Panc1 (cell line): ENCODE measurements at regions not wholly inside any gene's neighbourhood (a gene's known extent, or its start where the extent isn't known, plus 50 kb on each side); places are given as distances from the start of the nearest gene placed in this dataset.

Experiments used
- ATAC-seq: fragments of 200-7000 bp; cut with Tn5 transposase; 2 replicates; pipeline ENCODE4 v1.9.1; 2020; ENCODE audit warnings: mild to moderate bottlenecking, moderate library complexity
- BruUV-seq: library from RNA; stranded (reverse); fragments of 400-500 nt; replicated peaks from 2 replicates; lab custom pipeline; 2021; lab: Mats Ljungman, UMichigan
- CTCF ChIA-PET: fragments of 300-600 bp; sonication (Branson Sonifier 250); formaldehyde crosslinking; loops from one replicate; lab custom pipeline; 2022; ENCODE audit warnings: antibody characterized with exemption; lab: Charles Lee
- POLR2A ChIA-PET: fragments of 300-600 bp; sonication (Branson Sonifier 250); formaldehyde crosslinking; loops from one replicate; lab custom pipeline; 2022; ENCODE audit warnings: antibody characterized with exemption; lab: Charles Lee
- DNase-seq: peaks from one replicate; pipeline ENCODE4 v3.0.0-alpha.2; 2010; ENCODE audit warnings: low read depth, low spot score
- H3K27ac ChIP-seq: 2 replicates; pipeline ENCODE4 v1.5.1; 2011; ENCODE audit warnings: mild to moderate bottlenecking, low read length, inconsistent platforms
- H3K27me3 ChIP-seq: fragments of 200-500 bp; sonication (Bioruptor generic); 2 replicates; pipeline ENCODE4 v1.6.0; 2014; ENCODE audit warnings: low read length, inconsistent platforms; ENCODE audit not compliant: control insufficient read depth, insufficient read depth
- H3K36me3 ChIP-seq: fragments of 200-500 bp; sonication (Bioruptor generic); 2 replicates; pipeline ENCODE4 v1.5.1; 2014; ENCODE audit warnings: inconsistent platforms, mild to moderate bottlenecking, low read length, moderate library complexity; ENCODE audit not compliant: control insufficient read depth, insufficient read depth
- H3K4me1 ChIP-seq: 2 replicates; pipeline ENCODE4 v1.5.1; 2011; ENCODE audit warnings: inconsistent platforms, mild to moderate bottlenecking, low read length, moderate library complexity; ENCODE audit not compliant: control insufficient read depth, insufficient read depth
- H3K4me3 ChIP-seq, 2 experiments: 2 replicates each; pipeline ENCODE4 v1.5.1; 2011 to 2012; ENCODE audit warnings: low read depth in 2 of 2, low read length in 2 of 2, mild to moderate bottlenecking in 2 of 2, inconsistent platforms in 1 of 2, moderate library complexity in 1 of 2
- H3K9me3 ChIP-seq: fragments of 200-500 bp; sonication (Bioruptor generic); 2 replicates; pipeline ENCODE4 v1.5.1; 2014; ENCODE audit warnings: low read depth, mild to moderate bottlenecking, inconsistent platforms, low read length, moderate library complexity; ENCODE audit not compliant: control insufficient read depth, insufficient read depth
- POLR2AphosphoS5 ChIP-seq: IDR thresholded peaks from 2 replicates; pipeline ENCODE4 v1.6.1; 2012; ENCODE audit warnings: mild to moderate bottlenecking, low read depth, low read length, moderate library complexity
- SIN3A ChIP-seq: IDR thresholded peaks from 2 replicates; pipeline ENCODE4 v1.6.1; 2012; ENCODE audit warnings: low read depth, mild to moderate bottlenecking, low read length, moderate library complexity, borderline replicate concordance; ENCODE audit not compliant: insufficient read depth
- TCF7L2 ChIP-seq: IDR thresholded peaks from 2 replicates; pipeline ENCODE4 v1.6.1; 2011; ENCODE audit warnings: mild to moderate bottlenecking, low read depth, low read length, inconsistent platforms
- in situ Hi-C: cut with HindIII; loops from 2 replicates; pipeline ENCODE4 v1.10.0; 2016; ENCODE audit warnings: low sequenced_read_pairs, low pct_unique_long_range_greater_than_20kb
- intact Hi-C: fragments of 100-400 bp; cut with micrococcal nuclease; formaldehyde crosslinking; loops from one replicate; pipeline ENCODE4 v1.10.0; 2022; ENCODE audit not compliant: unreplicated experiment
- TF ChIP-seq, protein P1 (sequence below): fragments of 450-650 bp; IDR thresholded peaks from 2 replicates; pipeline ENCODE4 v1.5.1; 2017; ENCODE audit warnings: mild to moderate bottlenecking
- TF ChIP-seq, protein P2 (sequence below), 2 experiments: IDR thresholded peaks; 2 replicates each; pipeline ENCODE4 v1.6.1; 2011 to 2012; ENCODE audit warnings: low read depth in 2 of 2, control low read depth in 1 of 2, low read length in 1 of 2, mild to moderate bottlenecking in 1 of 2, moderate library complexity in 1 of 2; ENCODE audit not compliant: insufficient read depth in 1 of 2

DNA sequence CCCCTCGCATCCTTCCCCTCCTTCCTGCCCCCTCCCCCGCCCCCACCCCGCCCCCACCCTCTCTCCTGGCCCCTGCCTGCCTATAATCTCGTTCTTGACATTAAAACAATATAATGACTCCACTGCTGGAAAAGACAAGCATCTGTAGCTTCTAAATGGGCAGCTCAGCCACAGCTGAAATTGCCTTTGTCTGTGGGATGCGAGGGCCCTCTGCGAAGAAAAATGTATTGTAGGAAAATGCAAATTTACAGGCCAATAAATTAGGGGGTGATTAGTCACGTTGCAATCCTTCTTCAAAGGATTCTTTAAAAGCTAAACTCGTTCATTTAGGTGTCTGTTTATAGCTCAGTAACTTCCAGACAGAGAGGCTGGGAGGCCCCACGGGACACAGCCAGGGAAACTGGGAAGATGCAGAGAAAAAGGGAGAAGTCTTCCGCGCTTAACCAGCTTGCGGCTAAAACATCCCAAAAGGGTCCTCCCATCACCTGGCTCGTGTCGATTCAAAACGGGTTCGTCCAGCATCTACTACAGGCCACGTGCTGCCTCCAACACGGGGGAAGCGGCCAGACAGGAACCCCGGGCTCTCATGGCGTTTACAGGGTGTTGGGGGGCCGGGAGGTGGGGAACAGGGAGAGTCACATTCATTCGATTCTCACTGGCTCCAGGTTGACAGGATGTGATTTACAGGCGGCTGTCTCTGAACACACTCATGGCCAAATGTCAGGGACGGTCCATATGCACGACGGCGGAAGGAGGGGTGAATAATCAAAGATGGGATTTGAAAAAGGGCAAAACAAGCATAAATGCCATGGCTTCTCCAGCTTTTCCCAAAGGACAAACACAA, 100.5 kb upstream of the ZBTB40 start:
- Histone ChIP-seq H3K9me3 (no peaks in the 10 kb centered on the region), H3K4me1 (peaks cover 8% of the 10 kb centered on the region), H3K36me3 (no peaks in the 10 kb centered on the region), H3K27me3 (no peaks in the 10 kb centered on the region; the same call in 1 of the 2 replicates), H3K27ac (no peak overlapping the region), H3K4me3 (no peak overlapping the region)
- intact Hi-C loops, result no loop called here
- TF ChIP-seq, protein P1, sequence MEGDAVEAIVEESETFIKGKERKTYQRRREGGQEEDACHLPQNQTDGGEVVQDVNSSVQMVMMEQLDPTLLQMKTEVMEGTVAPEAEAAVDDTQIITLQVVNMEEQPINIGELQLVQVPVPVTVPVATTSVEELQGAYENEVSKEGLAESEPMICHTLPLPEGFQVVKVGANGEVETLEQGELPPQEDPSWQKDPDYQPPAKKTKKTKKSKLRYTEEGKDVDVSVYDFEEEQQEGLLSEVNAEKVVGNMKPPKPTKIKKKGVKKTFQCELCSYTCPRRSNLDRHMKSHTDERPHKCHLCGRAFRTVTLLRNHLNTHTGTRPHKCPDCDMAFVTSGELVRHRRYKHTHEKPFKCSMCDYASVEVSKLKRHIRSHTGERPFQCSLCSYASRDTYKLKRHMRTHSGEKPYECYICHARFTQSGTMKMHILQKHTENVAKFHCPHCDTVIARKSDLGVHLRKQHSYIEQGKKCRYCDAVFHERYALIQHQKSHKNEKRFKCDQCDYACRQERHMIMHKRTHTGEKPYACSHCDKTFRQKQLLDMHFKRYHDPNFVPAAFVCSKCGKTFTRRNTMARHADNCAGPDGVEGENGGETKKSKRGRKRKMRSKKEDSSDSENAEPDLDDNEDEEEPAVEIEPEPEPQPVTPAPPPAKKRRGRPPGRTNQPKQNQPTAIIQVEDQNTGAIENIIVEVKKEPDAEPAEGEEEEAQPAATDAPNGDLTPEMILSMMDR, result no peak
- no peak for TF ChIP-seq SIN3A
- TF ChIP-seq POLR2AphosphoS5, result no peak
- no peak for TF ChIP-seq TCF7L2
- TF ChIP-seq, protein P2, sequence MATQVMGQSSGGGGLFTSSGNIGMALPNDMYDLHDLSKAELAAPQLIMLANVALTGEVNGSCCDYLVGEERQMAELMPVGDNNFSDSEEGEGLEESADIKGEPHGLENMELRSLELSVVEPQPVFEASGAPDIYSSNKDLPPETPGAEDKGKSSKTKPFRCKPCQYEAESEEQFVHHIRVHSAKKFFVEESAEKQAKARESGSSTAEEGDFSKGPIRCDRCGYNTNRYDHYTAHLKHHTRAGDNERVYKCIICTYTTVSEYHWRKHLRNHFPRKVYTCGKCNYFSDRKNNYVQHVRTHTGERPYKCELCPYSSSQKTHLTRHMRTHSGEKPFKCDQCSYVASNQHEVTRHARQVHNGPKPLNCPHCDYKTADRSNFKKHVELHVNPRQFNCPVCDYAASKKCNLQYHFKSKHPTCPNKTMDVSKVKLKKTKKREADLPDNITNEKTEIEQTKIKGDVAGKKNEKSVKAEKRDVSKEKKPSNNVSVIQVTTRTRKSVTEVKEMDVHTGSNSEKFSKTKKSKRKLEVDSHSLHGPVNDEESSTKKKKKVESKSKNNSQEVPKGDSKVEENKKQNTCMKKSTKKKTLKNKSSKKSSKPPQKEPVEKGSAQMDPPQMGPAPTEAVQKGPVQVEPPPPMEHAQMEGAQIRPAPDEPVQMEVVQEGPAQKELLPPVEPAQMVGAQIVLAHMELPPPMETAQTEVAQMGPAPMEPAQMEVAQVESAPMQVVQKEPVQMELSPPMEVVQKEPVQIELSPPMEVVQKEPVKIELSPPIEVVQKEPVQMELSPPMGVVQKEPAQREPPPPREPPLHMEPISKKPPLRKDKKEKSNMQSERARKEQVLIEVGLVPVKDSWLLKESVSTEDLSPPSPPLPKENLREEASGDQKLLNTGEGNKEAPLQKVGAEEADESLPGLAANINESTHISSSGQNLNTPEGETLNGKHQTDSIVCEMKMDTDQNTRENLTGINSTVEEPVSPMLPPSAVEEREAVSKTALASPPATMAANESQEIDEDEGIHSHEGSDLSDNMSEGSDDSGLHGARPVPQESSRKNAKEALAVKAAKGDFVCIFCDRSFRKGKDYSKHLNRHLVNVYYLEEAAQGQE (IDR thresholded peaks at IDR 0.05; ENCODE audit: insufficient read depth in 1 of 2, low read depth in 2 of 2, low read length in 1 of 2), result no peak
- in situ Hi-C loops, result no loop called here
- BruUV-seq, result no TSS peak
- ATAC-seq (no peak), DNase-seq (no peak)
- POLR2A ChIA-PET, result interaction anchor here (0.6 kb wide), 1 partner anchor 10 kb away, joined by 12 read pairs; no protein-coding TSS in a partner anchor
- CTCF ChIA-PET, result no interaction called here

DNA sequence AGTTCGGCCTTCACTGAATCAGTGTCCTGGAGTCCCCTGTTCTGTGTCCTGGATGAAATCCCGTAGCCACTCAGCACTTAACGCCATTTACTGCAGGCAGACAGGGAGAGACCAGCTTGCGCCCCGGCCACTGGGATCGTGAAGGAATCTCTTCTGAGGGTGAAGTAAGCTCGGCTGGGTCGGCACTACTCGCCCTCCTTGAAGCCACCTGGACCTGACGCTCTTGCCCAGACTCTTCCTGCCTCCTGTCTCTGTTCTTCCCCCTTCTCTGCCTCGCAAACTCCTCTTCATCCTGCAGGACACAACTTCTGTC, 99.9 kb upstream of the ZBTB40 start:
- ATAC-seq (no peak), DNase-seq (no peak)
- H3K27ac ChIP-seq, result no peak overlapping the region
- peaks cover 8% of the 10 kb centered on the region for H3K4me1 ChIP-seq
- ChIA-PET CTCF (no interaction called here), POLR2A (no interaction called here)
- no TSS peak for BruUV-seq
- no peak for TF ChIP-seq TCF7L2
- TF ChIP-seq POLR2AphosphoS5, result no peak
- TF ChIP-seq, protein P2 (IDR thresholded peaks at IDR 0.05; ENCODE audit: insufficient read depth in 1 of 2, low read depth in 2 of 2, low read length in 1 of 2), result no peak
- no peak for TF ChIP-seq SIN3A
- TF ChIP-seq, protein P1, result no peak
- no peaks in the 10 kb centered on the region for H3K36me3 ChIP-seq
- H3K4me3 ChIP-seq, result no peak overlapping the region
- in situ Hi-C loops (no loop called here), intact Hi-C loops (no loop called here)
- peaks cover 4% of the 10 kb centered on the region; the same call in 1 of the 2 replicates for H3K27me3 ChIP-seq
- no peaks in the 10 kb centered on the region for H3K9me3 ChIP-seq
